NT2/D1 (cell line): ENCODE measurements at regions not wholly inside any gene's neighbourhood (a gene's known extent, or its start where the extent isn't known, plus 50 kb on each side); places are given as distances from the start of the nearest gene placed in this dataset.

Experiments
- DNase-seq: peaks from one replicate; pipeline ENCODE4 v3.0.0-alpha.2; 2011; ENCODE audit warnings: low read depth, low spot score
- H3K27me3 ChIP-seq: 2 replicates; pipeline ENCODE4 v1.6.0; 2011; ENCODE audit warnings: mild to moderate bottlenecking; ENCODE audit not compliant: insufficient read length, insufficient read depth
- H3K36me3 ChIP-seq: 2 replicates; pipeline ENCODE4 v1.6.1; 2011; ENCODE audit warnings: mild to moderate bottlenecking, low read length, mixed read lengths; ENCODE audit not compliant: insufficient read depth, insufficient read length
- H3K4me1 ChIP-seq: 2 replicates; pipeline ENCODE4 v1.5.1; 2011; ENCODE audit not compliant: insufficient read depth, insufficient read length
- H3K4me3 ChIP-seq: 2 replicates; pipeline ENCODE4 v1.5.1; 2011; ENCODE audit warnings: low read depth; ENCODE audit not compliant: insufficient read length
- H3K9ac ChIP-seq: 2 replicates; pipeline ENCODE4 v1.6.0; 2011; ENCODE audit warnings: low read depth; ENCODE audit not compliant: insufficient read length
- H3K9me3 ChIP-seq: 2 replicates; pipeline ENCODE4 v1.5.1; 2011; ENCODE audit warnings: mild to moderate bottlenecking, low read length; ENCODE audit not compliant: insufficient read depth
- SUZ12 ChIP-seq: IDR thresholded peaks from 2 replicates; pipeline ENCODE4 v1.6.1; 2011; ENCODE audit not compliant: insufficient read length, insufficient read depth; ENCODE audit errors: extremely low read depth
- YY1 ChIP-seq: IDR thresholded peaks from 2 replicates; pipeline ENCODE4 v1.6.1; 2011; ENCODE audit not compliant: insufficient read length, insufficient read depth
- ZNF274 ChIP-seq: IDR thresholded peaks from 2 replicates; pipeline ENCODE4 v1.6.1; 2011; ENCODE audit warnings: mild to moderate bottlenecking, low read depth, low read length

GRCh38 chr2:128427413-128427755 is 108.7 kb upstream of the HS6ST1 start:
- no peak overlapping the region for H3K4me3 ChIP-seq
- no peaks in the 10 kb centered on the region for H3K27me3 ChIP-seq
- peaks cover 13% of the 10 kb centered on the region for H3K4me1 ChIP-seq
- no peak for TF ChIP-seq YY1
- H3K9ac ChIP-seq, result no peak overlapping the region
- H3K9me3 ChIP-seq, result peaks cover 25% of the 10 kb centered on the region
- H3K36me3 ChIP-seq, result no peaks in the 10 kb centered on the region
- no peak for DNase-seq

GRCh38 chr2:128428415-128428814 is 109.7 kb upstream of the HS6ST1 start:
- no peaks in the 10 kb centered on the region for H3K27me3 ChIP-seq
- no peak for DNase-seq
- H3K9ac ChIP-seq, result no peak overlapping the region
- peaks cover 13% of the 10 kb centered on the region for H3K4me1 ChIP-seq
- H3K9me3 ChIP-seq, result peaks cover 18% of the 10 kb centered on the region
- H3K4me3 ChIP-seq, result no peak overlapping the region
- no peaks in the 10 kb centered on the region for H3K36me3 ChIP-seq
- no peak for TF ChIP-seq ZNF274
- no peak for TF ChIP-seq YY1
- TF ChIP-seq SUZ12, result no peak

GRCh38 chr2:128432423-128432822 is 113.8 kb upstream of the HS6ST1 start:
- H3K27me3 ChIP-seq, result no peaks in the 10 kb centered on the region
- TF ChIP-seq SUZ12 (no peak), YY1 (no peak), ZNF274 (no peak)
- H3K9me3 ChIP-seq, result peaks cover 18% of the 10 kb centered on the region
- no peaks in the 10 kb centered on the region for H3K36me3 ChIP-seq
- peaks cover 1% of the 10 kb centered on the region for H3K4me1 ChIP-seq
- H3K4me3 ChIP-seq, result no peak overlapping the region
- H3K9ac ChIP-seq, result no peak overlapping the region
- no peak for DNase-seq

- no peak overlapping the region for H3K9ac ChIP-seq
- no peaks in the 10 kb centered on the region for H3K36me3 ChIP-seq
- H3K9me3 ChIP-seq, result peaks cover 15% of the 10 kb centered on the region
- no peaks in the 10 kb centered on the region for H3K27me3 ChIP-seq
- no peak for TF ChIP-seq SUZ12
- no peak for TF ChIP-seq YY1
- TF ChIP-seq ZNF274, result no peak
- DNase-seq, result no peak
- no peak overlapping the region for H3K4me3 ChIP-seq
- no peaks in the 10 kb centered on the region for H3K4me1 ChIP-seq
These were observed 115.4 kb upstream of the HS6ST1 start for GRCh38 chr2:128433911-128434550.

GRCh38 chr2:128435576-128436478 is 117.2 kb upstream of the HS6ST1 start:
- Histone ChIP-seq H3K4me1 (peaks cover 2% of the 10 kb centered on the region), H3K36me3 (no peaks in the 10 kb centered on the region), H3K9ac (no peak overlapping the region), H3K4me3 (no peak overlapping the region), H3K9me3 (no peaks in the 10 kb centered on the region), H3K27me3 (no peaks in the 10 kb centered on the region)
- TF ChIP-seq YY1, result no peak
- TF ChIP-seq SUZ12, result no peak
- TF ChIP-seq ZNF274, result no peak
- DNase-seq, result no peak

GRCh38 chr2:128436479-128437203 is 118.0 kb upstream of the HS6ST1 start:
- Histone ChIP-seq H3K27me3 (no peaks in the 10 kb centered on the region), H3K36me3 (no peaks in the 10 kb centered on the region), H3K4me1 (peaks cover 10% of the 10 kb centered on the region), H3K9ac (no peak overlapping the region), H3K9me3 (no peaks in the 10 kb centered on the region), H3K4me3 (no peak overlapping the region)
- TF ChIP-seq SUZ12 (no peak), YY1 (no peak), ZNF274 (no peak)
- DNase-seq, result no peak

- TF ChIP-seq ZNF274, result no peak
- no peak for TF ChIP-seq YY1
- TF ChIP-seq SUZ12, result no peak
These were observed 118.5 kb upstream of the HS6ST1 start for GRCh38 chr2:128437204-128437565.

More at GRCh38 chr2:128437204-128437565, 118.5 kb upstream of the HS6ST1 start:
- H3K4me1 ChIP-seq, result peaks cover 15% of the 10 kb centered on the region
- no peak for DNase-seq
- H3K9me3 ChIP-seq, result no peaks in the 10 kb centered on the region
- no peak overlapping the region for H3K4me3 ChIP-seq
- no peaks in the 10 kb centered on the region for H3K36me3 ChIP-seq
- no peaks in the 10 kb centered on the region for H3K27me3 ChIP-seq
- no peak overlapping the region for H3K9ac ChIP-seq
